ENCODE measurements at regions not wholly inside any gene's neighbourhood (a gene's known extent, or its start where the extent isn't known, plus 50 kb on each side); places are given as distances from the start of the nearest gene placed in this dataset.

DNA sequence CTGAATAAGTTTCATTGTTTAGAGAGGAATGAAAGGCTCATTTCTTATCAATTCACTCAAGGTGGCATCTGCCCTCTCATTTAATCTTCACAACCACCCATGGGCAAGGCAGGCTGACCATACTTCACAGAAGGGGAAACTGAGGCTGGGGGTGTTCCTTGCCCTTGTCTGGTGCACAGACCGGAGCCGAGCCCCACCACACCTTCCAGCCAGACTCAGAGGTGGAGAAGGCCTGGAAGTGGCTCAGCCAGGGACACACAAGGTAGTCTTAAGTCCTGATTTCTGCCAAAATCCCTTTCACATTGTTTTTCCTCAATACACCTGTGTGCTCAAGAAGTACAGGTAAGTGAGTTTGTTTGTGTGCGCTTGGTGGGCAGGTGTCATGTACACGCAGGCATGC is 111.9 kb upstream of the TEX51 start:
- no peaks in the 10 kb centered on the region for H3K9me3 ChIP-seq (ENCODE audit: control insufficient read depth in 2 of 3, insufficient read depth in 1 of 3, low read length in 3 of 3)
- TF ChIP-seq, protein P1, sequence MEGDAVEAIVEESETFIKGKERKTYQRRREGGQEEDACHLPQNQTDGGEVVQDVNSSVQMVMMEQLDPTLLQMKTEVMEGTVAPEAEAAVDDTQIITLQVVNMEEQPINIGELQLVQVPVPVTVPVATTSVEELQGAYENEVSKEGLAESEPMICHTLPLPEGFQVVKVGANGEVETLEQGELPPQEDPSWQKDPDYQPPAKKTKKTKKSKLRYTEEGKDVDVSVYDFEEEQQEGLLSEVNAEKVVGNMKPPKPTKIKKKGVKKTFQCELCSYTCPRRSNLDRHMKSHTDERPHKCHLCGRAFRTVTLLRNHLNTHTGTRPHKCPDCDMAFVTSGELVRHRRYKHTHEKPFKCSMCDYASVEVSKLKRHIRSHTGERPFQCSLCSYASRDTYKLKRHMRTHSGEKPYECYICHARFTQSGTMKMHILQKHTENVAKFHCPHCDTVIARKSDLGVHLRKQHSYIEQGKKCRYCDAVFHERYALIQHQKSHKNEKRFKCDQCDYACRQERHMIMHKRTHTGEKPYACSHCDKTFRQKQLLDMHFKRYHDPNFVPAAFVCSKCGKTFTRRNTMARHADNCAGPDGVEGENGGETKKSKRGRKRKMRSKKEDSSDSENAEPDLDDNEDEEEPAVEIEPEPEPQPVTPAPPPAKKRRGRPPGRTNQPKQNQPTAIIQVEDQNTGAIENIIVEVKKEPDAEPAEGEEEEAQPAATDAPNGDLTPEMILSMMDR (IDR thresholded peaks at IDR 0.05; ENCODE audit: borderline replicate concordance, extremely low read depth, insufficient read depth): no peak
- no peak for DNase-seq
- intact Hi-C loops (cut with DNase I): no loop called here
- no peak overlapping the region for H3K27ac ChIP-seq (ENCODE audit: low read depth in 2 of 2, low read length in 2 of 2)
- H3K4me1 ChIP-seq (ENCODE audit: control insufficient read depth in 2 of 3, insufficient read depth in 2 of 3, low read depth in 1 of 3, low read length in 3 of 3): no peaks in the 10 kb centered on the region
- no peak overlapping the region for H3K4me3 ChIP-seq (ENCODE audit: low read length in 3 of 3)
- H3K36me3 ChIP-seq (ENCODE audit: control insufficient read depth in 2 of 3, insufficient read depth in 3 of 3, low read length in 3 of 3): no peaks in the 10 kb centered on the region
- no peak overlapping the region for H3K9ac ChIP-seq (ENCODE audit: low read length in 3 of 3)
- FAIRE-seq: no peak
- H3K27me3 ChIP-seq (ENCODE audit: control insufficient read depth, insufficient read depth, low read length): no peaks in the 10 kb centered on the region

DNA sequence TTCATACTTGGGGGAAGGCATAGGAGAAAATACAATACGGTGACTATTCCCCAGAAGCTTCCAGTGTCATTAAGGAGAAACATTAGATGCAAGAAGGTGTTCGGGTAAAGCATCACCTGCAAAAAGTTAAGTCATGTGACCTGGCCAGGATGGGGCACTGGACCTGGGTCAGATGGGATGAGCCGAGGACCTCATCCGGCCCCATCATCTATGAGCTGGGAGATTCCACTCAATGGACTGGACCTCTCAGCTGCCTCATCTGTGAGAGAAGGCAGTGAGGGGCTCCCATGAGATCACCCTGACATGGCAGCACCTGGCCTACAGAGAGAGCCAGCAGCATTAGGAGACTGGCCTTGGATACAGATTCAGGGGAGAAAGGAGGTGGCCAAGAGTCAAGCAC is 111.4 kb upstream of the TEX51 start:
- H3K4me1 ChIP-seq (ENCODE audit: control insufficient read depth in 2 of 3, insufficient read depth in 2 of 3, low read depth in 1 of 3, low read length in 3 of 3): no peaks in the 10 kb centered on the region
- H3K9ac ChIP-seq (ENCODE audit: low read length in 3 of 3): no peak overlapping the region
- no peak for FAIRE-seq
- no peaks in the 10 kb centered on the region for H3K9me3 ChIP-seq (ENCODE audit: control insufficient read depth in 2 of 3, insufficient read depth in 1 of 3, low read length in 3 of 3)
- H3K36me3 ChIP-seq (ENCODE audit: control insufficient read depth in 2 of 3, insufficient read depth in 3 of 3, low read length in 3 of 3): no peaks in the 10 kb centered on the region
- intact Hi-C loops (cut with DNase I): no loop called here
- H3K27ac ChIP-seq (ENCODE audit: low read depth in 2 of 2, low read length in 2 of 2): no peak overlapping the region
- no peak overlapping the region for H3K4me3 ChIP-seq (ENCODE audit: low read length in 3 of 3)
- no peaks in the 10 kb centered on the region for H3K27me3 ChIP-seq (ENCODE audit: control insufficient read depth, insufficient read depth, low read length)
- peak in 1 of 5 donors; percentile 23 for DNase-seq
- TF ChIP-seq, protein P1 (IDR thresholded peaks at IDR 0.05; ENCODE audit: borderline replicate concordance, extremely low read depth, insufficient read depth): no peak

DNA sequence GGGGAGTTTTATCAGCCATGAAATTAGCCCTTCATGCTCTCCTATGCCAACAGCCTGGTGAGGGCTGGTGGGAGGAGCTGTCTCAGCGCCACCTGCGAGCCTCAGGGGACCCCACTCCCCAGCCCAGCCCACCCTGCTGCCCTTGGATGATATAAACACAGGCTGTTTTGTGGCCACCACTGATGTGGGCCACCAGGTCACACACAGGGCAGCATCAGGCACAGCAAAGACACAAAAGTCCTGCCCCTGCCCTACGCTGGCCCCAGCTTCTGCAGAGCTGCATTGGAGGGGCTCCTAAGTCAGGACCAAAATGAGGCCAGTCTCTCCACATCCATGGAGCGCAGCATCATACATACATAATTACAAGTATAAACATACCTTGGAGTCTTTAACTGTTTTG is 110.6 kb upstream of the TEX51 start:
- intact Hi-C loops (cut with DNase I): no loop called here
- no peak for FAIRE-seq
- no peaks in the 10 kb centered on the region for H3K36me3 ChIP-seq (ENCODE audit: control insufficient read depth in 2 of 3, insufficient read depth in 3 of 3, low read length in 3 of 3)

More for the DNA sequence above, 110.6 kb upstream of the TEX51 start:
- Histone ChIP-seq H3K9ac (ENCODE audit: low read length in 3 of 3) (no peak overlapping the region), H3K9me3 (ENCODE audit: control insufficient read depth in 2 of 3, insufficient read depth in 1 of 3, low read length in 3 of 3) (no peaks in the 10 kb centered on the region), H3K27ac (ENCODE audit: low read depth in 2 of 2, low read length in 2 of 2) (no peak overlapping the region), H3K27me3 (ENCODE audit: control insufficient read depth, insufficient read depth, low read length) (no peaks in the 10 kb centered on the region), H3K4me1 (ENCODE audit: control insufficient read depth in 2 of 3, insufficient read depth in 2 of 3, low read depth in 1 of 3, low read length in 3 of 3) (no peaks in the 10 kb centered on the region), H3K4me3 (ENCODE audit: low read length in 3 of 3) (no peak overlapping the region)
- peak in 1 of 5 donors; percentile 16 for DNase-seq
- TF ChIP-seq, protein P1 (IDR thresholded peaks at IDR 0.05; ENCODE audit: borderline replicate concordance, extremely low read depth, insufficient read depth): no peak
